ENCODE measurements at regions not wholly inside any gene's neighbourhood (a gene's known extent, or its start where the extent isn't known, plus 50 kb on each side); places are given as distances from the start of the nearest gene placed in this dataset.
"Not testable (repeated sequence)": the region's sequence is repeated elsewhere in the genome, so short reads cannot be mapped to it uniquely, and the experiment has no call there.

DNA sequence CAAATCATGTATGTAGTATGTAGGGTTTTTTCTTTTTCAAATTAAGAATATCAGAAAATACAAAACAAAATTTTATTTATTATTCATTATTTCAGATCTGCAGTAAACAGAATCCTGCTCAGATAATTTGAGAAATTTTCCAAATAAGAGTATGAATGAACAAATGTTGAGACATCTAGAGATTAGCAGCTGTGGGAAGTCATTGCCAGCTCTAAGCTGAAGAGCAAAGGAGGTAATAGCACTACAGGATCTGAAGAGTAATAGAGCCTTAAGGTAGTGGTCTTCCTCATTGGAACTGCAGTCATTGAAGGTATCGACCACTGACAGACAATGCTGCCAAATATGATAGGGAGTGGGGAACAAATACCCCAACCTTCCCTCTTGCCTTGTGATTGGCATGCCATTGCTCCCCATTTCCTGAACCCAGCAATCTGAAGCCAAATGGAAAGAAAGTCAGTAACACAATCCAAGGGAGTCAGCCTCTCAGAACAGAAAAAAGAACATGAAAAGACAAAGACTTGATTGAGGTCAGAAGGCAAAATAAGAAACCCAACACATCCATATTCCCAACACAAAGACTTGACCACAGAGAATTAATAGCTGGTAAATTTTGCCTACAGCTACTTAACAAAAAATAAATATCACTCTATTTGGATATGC, 963.4 kb upstream of the ADAMTS5 start:
- TF ChIP-seq, protein P1, sequence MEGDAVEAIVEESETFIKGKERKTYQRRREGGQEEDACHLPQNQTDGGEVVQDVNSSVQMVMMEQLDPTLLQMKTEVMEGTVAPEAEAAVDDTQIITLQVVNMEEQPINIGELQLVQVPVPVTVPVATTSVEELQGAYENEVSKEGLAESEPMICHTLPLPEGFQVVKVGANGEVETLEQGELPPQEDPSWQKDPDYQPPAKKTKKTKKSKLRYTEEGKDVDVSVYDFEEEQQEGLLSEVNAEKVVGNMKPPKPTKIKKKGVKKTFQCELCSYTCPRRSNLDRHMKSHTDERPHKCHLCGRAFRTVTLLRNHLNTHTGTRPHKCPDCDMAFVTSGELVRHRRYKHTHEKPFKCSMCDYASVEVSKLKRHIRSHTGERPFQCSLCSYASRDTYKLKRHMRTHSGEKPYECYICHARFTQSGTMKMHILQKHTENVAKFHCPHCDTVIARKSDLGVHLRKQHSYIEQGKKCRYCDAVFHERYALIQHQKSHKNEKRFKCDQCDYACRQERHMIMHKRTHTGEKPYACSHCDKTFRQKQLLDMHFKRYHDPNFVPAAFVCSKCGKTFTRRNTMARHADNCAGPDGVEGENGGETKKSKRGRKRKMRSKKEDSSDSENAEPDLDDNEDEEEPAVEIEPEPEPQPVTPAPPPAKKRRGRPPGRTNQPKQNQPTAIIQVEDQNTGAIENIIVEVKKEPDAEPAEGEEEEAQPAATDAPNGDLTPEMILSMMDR (IDR thresholded peaks at IDR 0.05): not testable (repeated sequence)
- TF ChIP-seq POLR2A (IDR thresholded peaks at IDR 0.05): not testable (repeated sequence)
